Activated B cell treated with CpG ODN at 0.5 μM for 24 hours (primary cell): ENCODE measurements at regions not wholly inside any gene's neighbourhood (a gene's known extent, or its start where the extent isn't known, plus 50 kb on each side); places are given as distances from the start of the nearest gene placed in this dataset.
"Not testable (repeated sequence)": the region's sequence is repeated elsewhere in the genome, so short reads cannot be mapped to it uniquely, and the experiment has no call there.

Experiments used
- ATAC-seq: fragments of 200-7000 bp; cut with Tn5 transposase; one replicate; pipeline ENCODE4 v1.10.0; 2021; ENCODE audit warnings: low read depth, mild to moderate bottlenecking, moderate library complexity
- CTCF ChIA-PET: fragments of 350-600 bp; sonication (Branson Sonifier 250); formaldehyde crosslinking; loops from one replicate; lab custom pipeline; 2021; ENCODE audit warnings: antibody characterized with exemption; lab: Charles Lee
- POLR2A ChIA-PET: fragments of 350-600 bp; sonication (Branson Sonifier 250); formaldehyde crosslinking; loops from one replicate; lab custom pipeline; 2021; ENCODE audit warnings: antibody characterized with exemption; lab: Charles Lee
- DNase-seq: peaks from one replicate; pipeline ENCODE4 v3.0.0; 2022
- H3K27ac Mint-ChIP-seq: one replicate; pipeline ENCODE4 v1.8.0; 2020; ENCODE audit warnings: mixed read lengths
- H3K27me3 Mint-ChIP-seq: one replicate; pipeline ENCODE4 v1.8.0; 2021; ENCODE audit warnings: mixed read lengths
- H3K36me3 Mint-ChIP-seq: one replicate; pipeline ENCODE4 v1.8.0; 2021; ENCODE audit warnings: low read depth, mixed read lengths
- H3K4me1 Mint-ChIP-seq: one replicate; pipeline ENCODE4 v1.8.0; 2021; ENCODE audit warnings: mixed read lengths
- H3K4me3 Mint-ChIP-seq: one replicate; pipeline ENCODE4 v1.8.0; 2020; ENCODE audit warnings: mild to moderate bottlenecking, mixed read lengths
- H3K9me3 Mint-ChIP-seq: one replicate; pipeline ENCODE4 v1.8.0; 2020; ENCODE audit warnings: mixed read lengths
- intact Hi-C: fragments of 100-400 bp; cut with micrococcal nuclease; formaldehyde crosslinking; loops from one replicate; pipeline ENCODE4 v1.15.1; 2024

- DNase-seq, CTCF ChIA-PET, H3K4me3 Mint-ChIP-seq, POLR2A ChIA-PET, ATAC-seq, H3K27ac Mint-ChIP-seq, intact Hi-C loops, H3K36me3 Mint-ChIP-seq, H3K27me3 Mint-ChIP-seq, H3K9me3 Mint-ChIP-seq, H3K4me1 Mint-ChIP-seq: not testable (repeated sequence)
Observed at GRCh38 chr1:149665033-149665432, 81.4 kb downstream of the PPIAL4C start.

DNA sequence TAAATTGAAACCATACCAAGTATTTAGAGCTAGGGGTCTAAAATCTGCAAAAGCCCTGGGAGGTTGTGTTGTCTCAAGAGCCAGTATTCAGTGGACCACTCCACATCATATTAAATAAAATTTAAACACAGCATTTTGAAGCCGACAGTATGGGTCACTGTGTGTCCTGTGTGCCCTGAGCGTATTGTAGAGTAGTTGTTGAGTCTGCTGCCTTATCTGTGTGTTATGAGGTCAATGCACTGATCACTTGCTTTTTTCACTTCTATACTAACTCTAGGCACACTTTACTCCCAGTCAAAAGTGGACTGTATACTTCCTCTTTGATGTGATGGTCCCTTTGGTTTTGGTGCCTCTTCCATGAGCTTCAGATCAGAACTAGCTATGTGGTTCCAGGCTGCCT, 81.9 kb downstream of the PPIAL4C start:
- CTCF ChIA-PET = not testable (repeated sequence)

GRCh38 chr1:149673231-149673909, 89.7 kb downstream of the PPIAL4C start:
- CTCF ChIA-PET, H3K4me1 Mint-ChIP-seq, POLR2A ChIA-PET, DNase-seq, H3K36me3 Mint-ChIP-seq, intact Hi-C loops, H3K4me3 Mint-ChIP-seq, H3K27ac Mint-ChIP-seq, H3K27me3 Mint-ChIP-seq, H3K9me3 Mint-ChIP-seq, ATAC-seq: not testable (repeated sequence)

More for the DNA sequence above, 81.9 kb downstream of the PPIAL4C start:
- H3K4me3 Mint-ChIP-seq, H3K27ac Mint-ChIP-seq, H3K9me3 Mint-ChIP-seq, H3K36me3 Mint-ChIP-seq, DNase-seq, POLR2A ChIA-PET, intact Hi-C loops, ATAC-seq, H3K4me1 Mint-ChIP-seq, H3K27me3 Mint-ChIP-seq: not testable (repeated sequence)

GRCh38 chr1:149674921-149675320, 91.3 kb downstream of the PPIAL4C start:
- DNase-seq, H3K27ac Mint-ChIP-seq, H3K27me3 Mint-ChIP-seq, POLR2A ChIA-PET, ATAC-seq, H3K4me3 Mint-ChIP-seq, H3K9me3 Mint-ChIP-seq, H3K4me1 Mint-ChIP-seq, intact Hi-C loops, H3K36me3 Mint-ChIP-seq, CTCF ChIA-PET: not testable (repeated sequence)

- intact Hi-C loops, ATAC-seq, H3K4me1 Mint-ChIP-seq, CTCF ChIA-PET, H3K27ac Mint-ChIP-seq, H3K4me3 Mint-ChIP-seq, DNase-seq, H3K9me3 Mint-ChIP-seq, POLR2A ChIA-PET, H3K27me3 Mint-ChIP-seq, H3K36me3 Mint-ChIP-seq: not testable (repeated sequence)
Observed at GRCh38 chr1:149677359-149677758, 93.7 kb downstream of the PPIAL4C start.

- CTCF ChIA-PET, POLR2A ChIA-PET, H3K4me3 Mint-ChIP-seq, H3K9me3 Mint-ChIP-seq, H3K27me3 Mint-ChIP-seq, H3K36me3 Mint-ChIP-seq, DNase-seq, H3K4me1 Mint-ChIP-seq, intact Hi-C loops, H3K27ac Mint-ChIP-seq: not testable (repeated sequence)
- ATAC-seq = peak; percentile 92
Observed at GRCh38 chr1:149686593-149687238, 95.8 kb upstream of the FCGR1A start.

- H3K27me3 Mint-ChIP-seq, H3K36me3 Mint-ChIP-seq, intact Hi-C loops, ATAC-seq, H3K27ac Mint-ChIP-seq, POLR2A ChIA-PET, DNase-seq, H3K9me3 Mint-ChIP-seq, CTCF ChIA-PET, H3K4me1 Mint-ChIP-seq, H3K4me3 Mint-ChIP-seq: not testable (repeated sequence)
Observed at GRCh38 chr1:149691399-149691798, 91.1 kb upstream of the FCGR1A start.

GRCh38 chr1:149692804-149693539, 89.5 kb upstream of the FCGR1A start:
- H3K4me3 Mint-ChIP-seq, ATAC-seq, H3K4me1 Mint-ChIP-seq, DNase-seq, POLR2A ChIA-PET, H3K36me3 Mint-ChIP-seq, CTCF ChIA-PET, H3K27me3 Mint-ChIP-seq, H3K27ac Mint-ChIP-seq, intact Hi-C loops, H3K9me3 Mint-ChIP-seq: not testable (repeated sequence)

DNA sequence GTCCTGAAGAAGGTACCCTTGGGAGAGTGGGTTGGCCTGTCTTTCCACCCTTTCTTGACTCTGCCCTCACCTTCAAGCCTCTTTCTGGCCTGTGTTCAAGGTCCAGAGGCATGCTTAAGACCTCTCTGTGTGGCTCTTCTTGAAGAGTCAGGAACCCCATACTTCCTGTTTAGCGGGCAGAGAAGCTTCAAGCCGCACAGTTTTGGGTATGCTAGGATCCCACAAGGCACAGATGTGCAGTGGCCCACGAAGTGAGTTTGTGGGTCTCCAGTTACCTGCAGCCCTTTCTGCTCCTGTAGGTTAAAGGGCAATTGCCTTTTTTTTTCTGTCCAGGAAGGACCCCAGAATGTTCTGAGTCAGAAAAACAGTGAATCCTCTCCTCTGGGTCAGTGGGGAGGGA, 87.4 kb upstream of the FCGR1A start:
- CTCF ChIA-PET, H3K9me3 Mint-ChIP-seq, H3K4me1 Mint-ChIP-seq, H3K27me3 Mint-ChIP-seq, intact Hi-C loops, H3K27ac Mint-ChIP-seq, ATAC-seq, POLR2A ChIA-PET, DNase-seq, H3K4me3 Mint-ChIP-seq, H3K36me3 Mint-ChIP-seq: not testable (repeated sequence)

GRCh38 chr1:149700220-149700619, 82.3 kb upstream of the FCGR1A start:
- H3K4me1 Mint-ChIP-seq, ATAC-seq, POLR2A ChIA-PET, H3K36me3 Mint-ChIP-seq, H3K4me3 Mint-ChIP-seq, DNase-seq, intact Hi-C loops, H3K27ac Mint-ChIP-seq, H3K27me3 Mint-ChIP-seq, H3K9me3 Mint-ChIP-seq, CTCF ChIA-PET: not testable (repeated sequence)

GRCh38 chr1:149700677-149701567, 81.6 kb upstream of the FCGR1A start:
- intact Hi-C loops, H3K4me1 Mint-ChIP-seq, ATAC-seq, H3K9me3 Mint-ChIP-seq, H3K27me3 Mint-ChIP-seq, CTCF ChIA-PET, POLR2A ChIA-PET, DNase-seq, H3K27ac Mint-ChIP-seq, H3K4me3 Mint-ChIP-seq, H3K36me3 Mint-ChIP-seq: not testable (repeated sequence)
